Endothelial cell of umbilical vein (primary cell): ENCODE measurements at regions not wholly inside any gene's neighbourhood (a gene's known extent, or its start where the extent isn't known, plus 50 kb on each side); places are given as distances from the start of the nearest gene placed in this dataset.

ENCODE experiments used
- BruUV-seq: library from RNA; stranded (reverse); fragments of 400-500 nt; replicated peaks from 2 replicates; lab custom pipeline; 2021; lab: Mats Ljungman, UMichigan
- CTCF ChIA-PET: fragments of 300-600, 350-600 bp; sonication (Branson Sonifier 250); formaldehyde crosslinking; loops from one replicate; lab custom pipeline; 2021; ENCODE audit warnings: antibody characterized with exemption, inconsistent platforms; lab: Charles Lee
- POLR2A ChIA-PET: fragments of 300-600, 350-600 bp; sonication (Branson Sonifier 250); formaldehyde crosslinking; loops from one replicate; lab custom pipeline; 2021; ENCODE audit warnings: antibody characterized with exemption, inconsistent platforms; lab: Charles Lee
- DNase-seq: peaks from one replicate; pipeline ENCODE4 v3.0.0-alpha.2; 2011; ENCODE audit warnings: low read depth, low spot score
- FAIRE-seq: peaks from 2 replicates; lab custom pipeline; 2011; peaks lifted over from hg19 to GRCh38; lab: Jason Lieb, UNC
- H2AFZ ChIP-seq: 2 replicates; pipeline ENCODE4 v1.6.0; 2012; ENCODE audit warnings: low read depth, low read length, control low read depth, inconsistent platforms
- H3K27ac ChIP-seq: 2 replicates; pipeline ENCODE4 v1.5.1; 2011; ENCODE audit warnings: low read depth, mild to moderate bottlenecking, control low read depth, low read length, moderate library complexity; ENCODE audit not compliant: insufficient read depth
- H3K27me3 ChIP-seq, 2 experiments: 2 replicates each; pipeline versions ENCODE4 v1.6.0 to v1.6.1; 2011; ENCODE audit warnings: low read length in 2 of 2, mixed read lengths in 1 of 2; ENCODE audit not compliant: control insufficient read depth in 2 of 2, insufficient read depth in 2 of 2
- H3K36me3 ChIP-seq, 2 experiments: 2 replicates in 1 of 2; 3 replicates in 1 of 2; pipeline ENCODE4 v1.5.1; 2011; ENCODE audit warnings: low read length in 2 of 2, mild to moderate bottlenecking in 1 of 2, moderate library complexity in 1 of 2; ENCODE audit not compliant: control insufficient read depth in 2 of 2, insufficient read depth in 2 of 2; ENCODE audit errors: extremely low read depth in 1 of 2
- H3K4me1 ChIP-seq: 3 replicates; pipeline ENCODE4 v1.5.1; 2011; ENCODE audit warnings: mild to moderate bottlenecking, low read length; ENCODE audit not compliant: control insufficient read depth, insufficient read depth; ENCODE audit errors: extremely low read depth
- H3K4me2 ChIP-seq: 2 replicates; pipeline ENCODE4 v1.6.1; 2011; ENCODE audit warnings: low read length, control low read depth, mixed read lengths; ENCODE audit not compliant: insufficient read depth
- H3K4me3 ChIP-seq, 3 experiments: fragments of 200-600 bp in 1 of 3; sonication (generic), shearing (Covaris generic) in 1 of 3; replicated peaks in 1 of 3; 2 replicates each; pipeline ENCODE4 v1.5.1; 2011 to 2016; ENCODE audit warnings: control low read depth in 3 of 3, low read length in 3 of 3, mild to moderate bottlenecking in 2 of 3, inconsistent platforms in 1 of 3, low read depth in 1 of 3, moderate library complexity in 1 of 3; ENCODE audit not compliant: insufficient read depth in 1 of 3
- H3K79me2 ChIP-seq: 2 replicates; pipeline ENCODE4 v1.6.0; 2012; ENCODE audit warnings: low read length, inconsistent platforms; ENCODE audit not compliant: control insufficient read depth, insufficient read depth
- H3K9ac ChIP-seq: replicated peaks from 2 replicates; pipeline ENCODE3; 2011; ENCODE audit warnings: low read length, control low read depth; ENCODE audit not compliant: insufficient read depth; ENCODE audit errors: extremely low read depth
- H3K9me1 ChIP-seq: replicated peaks from 3 replicates; pipeline ENCODE4 v1.6.0; 2011; ENCODE audit warnings: mild to moderate bottlenecking, low read length; ENCODE audit not compliant: control insufficient read depth, insufficient read depth; ENCODE audit errors: extremely low read depth
- H3K9me3 ChIP-seq: replicated peaks from 2 replicates; pipeline ENCODE4 v1.5.1; 2012; ENCODE audit warnings: low read length, inconsistent platforms; ENCODE audit not compliant: control insufficient read depth, insufficient read depth
- H4K20me1 ChIP-seq: replicated peaks from 2 replicates; pipeline ENCODE3; 2011; ENCODE audit warnings: mild to moderate bottlenecking, low read length; ENCODE audit not compliant: control insufficient read depth, insufficient read depth; ENCODE audit errors: extremely low read depth
- CTCF ChIP-seq, 2 donors: IDR thresholded peaks; 1 replicate in 1 of 2; 2 replicates in 1 of 2; pipeline ENCODE4 v1.5.1; 2011; ENCODE audit warnings: low read length in 2 of 2, mild to moderate bottlenecking in 2 of 2, moderate library complexity in 2 of 2, control low read depth in 1 of 2, inconsistent platforms in 1 of 2, low read depth in 1 of 2; ENCODE audit not compliant: insufficient read depth in 1 of 2; ENCODE audit errors: extremely low read depth in 1 of 2
- EZH2 ChIP-seq: IDR thresholded peaks from 2 replicates; pipeline ENCODE4 v1.6.1; 2012; ENCODE audit warnings: borderline replicate concordance, low read depth, mild to moderate bottlenecking, moderate library complexity, low read length, inconsistent platforms; ENCODE audit not compliant: severe bottlenecking
- FOS ChIP-seq: IDR thresholded peaks from 2 replicates; pipeline ENCODE4 v1.6.1; 2011; ENCODE audit warnings: mild to moderate bottlenecking, low read length, moderate library complexity, borderline replicate concordance; ENCODE audit not compliant: insufficient read depth
- GATA2 ChIP-seq: IDR thresholded peaks from 2 replicates; pipeline ENCODE4 v1.7.0; 2011; ENCODE audit warnings: low read depth, mild to moderate bottlenecking, moderate library complexity, mixed read lengths, low read length; ENCODE audit not compliant: insufficient read length, insufficient read depth
- JUN ChIP-seq: IDR thresholded peaks from 2 replicates; pipeline ENCODE4 v1.6.1; 2011; ENCODE audit warnings: borderline replicate concordance, low read depth; ENCODE audit not compliant: insufficient read length, insufficient read depth
- MYC ChIP-seq: IDR thresholded peaks from one replicate; pipeline ENCODE4 v1.6.1; 2011; ENCODE audit warnings: mild to moderate bottlenecking, low read depth, low read length
- POLR2A ChIP-seq: IDR thresholded peaks from 2 replicates; pipeline ENCODE4 v1.6.1; 2012; ENCODE audit warnings: low read depth, mild to moderate bottlenecking, control low read depth, low read length
- POLR2AphosphoS5 ChIP-seq: IDR thresholded peaks from 2 replicates; pipeline ENCODE4 v1.6.1; 2012; ENCODE audit warnings: low read depth, mild to moderate bottlenecking, control low read depth, low read length, moderate library complexity; ENCODE audit not compliant: insufficient read depth
- dilution Hi-C: fragments of 300-500 bp; cut with MboI; formaldehyde crosslinking; loops from one replicate; pipeline ENCODE4 v1.15.0; 2019; ENCODE audit warnings: low sequenced_read_pairs; ENCODE audit not compliant: extremely low pct_ligation_motif_present
- intact Hi-C: fragments of 100-400 bp; cut with micrococcal nuclease; formaldehyde crosslinking; loops from one replicate; pipeline ENCODE4 v1.10.0; 2022
- TF ChIP-seq, protein P1 (sequence below): IDR thresholded peaks from 2 replicates; pipeline ENCODE4 v1.6.1; 2011; ENCODE audit not compliant: insufficient read depth, insufficient read length

DNA sequence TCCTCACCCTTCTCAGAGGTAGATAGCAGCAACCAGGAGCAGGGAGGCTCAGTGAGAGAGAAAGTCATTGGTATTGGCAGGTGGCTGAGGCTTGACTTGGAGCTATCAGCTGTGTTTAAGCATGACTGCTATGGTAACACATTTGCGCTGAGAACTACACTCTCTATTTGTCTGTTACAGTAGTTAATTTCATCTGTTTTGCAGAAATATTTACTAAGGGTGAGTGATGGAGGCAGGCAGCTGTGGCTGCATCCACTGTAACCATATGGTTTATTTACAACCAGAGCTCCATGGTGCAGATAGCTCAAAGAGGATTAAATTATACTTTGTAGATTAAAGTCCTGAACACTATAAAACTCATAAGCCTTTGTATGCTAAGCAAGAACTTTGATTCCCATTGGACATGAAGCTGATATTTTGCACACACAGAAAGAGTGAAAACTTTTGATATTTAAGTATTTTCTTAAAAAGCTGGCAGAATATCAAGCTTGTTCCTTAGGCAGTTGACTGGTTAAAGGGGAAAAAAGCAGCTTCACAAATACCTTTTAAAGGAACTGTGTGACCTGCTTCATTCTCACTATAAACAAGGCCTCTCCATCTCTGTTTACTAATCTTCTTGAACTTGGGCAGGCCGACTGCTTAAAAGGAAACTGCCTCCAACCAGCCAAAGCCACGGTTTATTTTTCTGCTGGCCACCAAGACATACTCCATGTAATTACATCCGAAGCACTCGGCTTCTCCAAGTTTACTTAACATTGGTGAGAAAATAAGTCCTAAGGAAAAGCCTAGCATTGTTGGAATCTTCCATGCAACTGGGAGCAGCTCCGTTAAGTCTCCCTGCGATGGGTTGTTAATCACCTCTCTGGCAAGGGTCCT lies 299.8 kb upstream of the ZFHX3 start:
- H3K9me3 ChIP-seq: no peaks in the 10 kb centered on the region
- no peak for FAIRE-seq
- BruUV-seq: no TSS peak
- H3K4me3 ChIP-seq: no peak overlapping the region
- no peaks in the 10 kb centered on the region for H3K9me1 ChIP-seq
- TF ChIP-seq JUN (no peak), CTCF (IDR thresholded peaks at IDR 0.05; ENCODE audit: extremely low read depth in 1 of 2, insufficient read depth in 1 of 2, low read depth in 1 of 2, low read length in 2 of 2) (no peak), MYC (no peak), POLR2A (no peak), GATA2 (no peak), POLR2AphosphoS5 (no peak), FOS (no peak), EZH2 (no peak)
- TF ChIP-seq, protein P1, sequence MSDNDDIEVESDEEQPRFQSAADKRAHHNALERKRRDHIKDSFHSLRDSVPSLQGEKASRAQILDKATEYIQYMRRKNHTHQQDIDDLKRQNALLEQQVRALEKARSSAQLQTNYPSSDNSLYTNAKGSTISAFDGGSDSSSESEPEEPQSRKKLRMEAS: no peak
- no peaks in the 10 kb centered on the region for H3K79me2 ChIP-seq
- no peaks in the 10 kb centered on the region for H3K4me1 ChIP-seq
- no peak overlapping the region for H3K27ac ChIP-seq
- ChIA-PET POLR2A (interaction anchor here (0.5 kb wide), 1 partner anchor 9 kb away, joined by 3 read pairs; no protein-coding TSS in a partner anchor), CTCF (no interaction called here)
- no peaks in the 10 kb centered on the region for H3K27me3 ChIP-seq
- no peak for DNase-seq
- no peak overlapping the region for H2AFZ ChIP-seq
- H4K20me1 ChIP-seq: no peaks in the 10 kb centered on the region
- H3K36me3 ChIP-seq: no peaks in the 10 kb centered on the region
- intact Hi-C loops: no loop called here
- H3K4me2 ChIP-seq: no peak overlapping the region
- dilution Hi-C loops: no loop called here
- H3K9ac ChIP-seq: no peak overlapping the region
